HEK293 (cell line): ENCODE measurements at regions not wholly inside any gene's neighbourhood (a gene's known extent, or its start where the extent isn't known, plus 50 kb on each side); places are given as distances from the start of the nearest gene placed in this dataset.

Experiments
- CTCF ChIA-PET: fragments of 350-600 bp; formaldehyde crosslinking; extraction: SDS; loops from one replicate; lab custom pipeline; 2021; ENCODE audit warnings: antibody characterized with exemption; lab: Yijun Ruan, JAX
- POLR2A ChIA-PET: fragments of 300-600 bp; formaldehyde crosslinking; extraction: SDS; loops from one replicate; lab custom pipeline; 2020; ENCODE audit warnings: antibody characterized with exemption, inconsistent platforms; lab: Yijun Ruan, JAX
- H3K27ac ChIP-seq: fragments of 200-500 bp; sonication (Bioruptor generic); 2 replicates; pipeline ENCODE4 v1.5.1; 2014; ENCODE audit warnings: low read depth, low read length, control low read depth, inconsistent platforms; ENCODE audit errors: extremely low read depth
- H3K36me3 ChIP-seq, 2 experiments: fragments of 200-500 bp in 1 of 2; sonication (Bioruptor generic) in 1 of 2; 1 replicate in 1 of 2; 2 replicates in 1 of 2; pipeline ENCODE4 v1.5.1; 2014 to 2017; ENCODE audit warnings: inconsistent platforms in 2 of 2, low read length in 2 of 2; ENCODE audit not compliant: control insufficient read depth in 2 of 2, insufficient read depth in 1 of 2
- H3K4me1 ChIP-seq: fragments of 200-500 bp; sonication (Bioruptor generic); 2 replicates; pipeline ENCODE4 v1.5.1; 2014; ENCODE audit warnings: mild to moderate bottlenecking, low read length, inconsistent platforms; ENCODE audit not compliant: control insufficient read depth, insufficient read depth
- H3K4me3 ChIP-seq: 2 replicates; pipeline ENCODE4 v1.5.1; 2011; ENCODE audit warnings: low read depth, mild to moderate bottlenecking, control low read depth, low read length, moderate library complexity
- H3K9me3 ChIP-seq: fragments of 200-500 bp; sonication (Bioruptor generic); 2 replicates; pipeline ENCODE4 v1.5.1; 2014; ENCODE audit warnings: low read depth, low read length, inconsistent platforms; ENCODE audit not compliant: control insufficient read depth, insufficient read depth
- KLF8 ChIP-seq: fragments of 450-650 bp; formaldehyde crosslinking; IDR thresholded peaks from 2 replicates; pipeline ENCODE4 v1.5.1; 2016; ENCODE audit warnings: missing biosample characterization, missing genetic modification characterization
- WT1 ChIP-seq: fragments of 450-650 bp; formaldehyde crosslinking; IDR thresholded peaks from 2 replicates; pipeline ENCODE4 v1.5.1; 2016; ENCODE audit warnings: missing biosample characterization, missing genetic modification characterization
- ZBTB48 ChIP-seq: fragments of 450-650 bp; formaldehyde crosslinking; IDR thresholded peaks from 2 replicates; pipeline ENCODE4 v1.5.1; 2016; ENCODE audit warnings: missing biosample characterization, missing genetic modification characterization
- ZNF16 ChIP-seq: fragments of 450-650 bp; formaldehyde crosslinking; IDR thresholded peaks from 2 replicates; pipeline ENCODE4 v1.5.1; 2016; ENCODE audit warnings: low read depth, missing biosample characterization, missing genetic modification characterization
- ZNF394 ChIP-seq: fragments of 450-650 bp; formaldehyde crosslinking; IDR thresholded peaks from 2 replicates; pipeline ENCODE4 v1.5.1; 2016; ENCODE audit warnings: missing biosample characterization, missing genetic modification characterization, mild to moderate bottlenecking, moderate library complexity, borderline replicate concordance
- ZNF433 ChIP-seq: fragments of 450-650 bp; formaldehyde crosslinking; IDR thresholded peaks from 2 replicates; pipeline ENCODE4 v1.5.1; 2016; ENCODE audit warnings: missing biosample characterization, missing genetic modification characterization, low read depth
- ZNF623 ChIP-seq: fragments of 450-650 bp; formaldehyde crosslinking; IDR thresholded peaks from 2 replicates; pipeline ENCODE4 v1.5.1; 2016; ENCODE audit warnings: missing biosample characterization, missing genetic modification characterization
- ZNF791 ChIP-seq: fragments of 450-650 bp; formaldehyde crosslinking; IDR thresholded peaks from 2 replicates; pipeline ENCODE4 v1.5.1; 2016; ENCODE audit warnings: missing biosample characterization, missing genetic modification characterization
- TF ChIP-seq, protein P1 (sequence below): fragments of 450-650 bp; formaldehyde crosslinking; conservative IDR thresholded peaks from 2 replicates; pipeline ENCODE4 v1.5.1; 2016; ENCODE audit warnings: low read depth, missing biosample characterization, missing genetic modification characterization
- TF ChIP-seq, protein P2 (sequence below): fragments of 450-650 bp; formaldehyde crosslinking; IDR thresholded peaks from 2 replicates; pipeline ENCODE4 v1.5.1; 2016; ENCODE audit warnings: missing biosample characterization, missing genetic modification characterization
- TF ChIP-seq, protein P3 (sequence below): fragments of 450-650 bp; formaldehyde crosslinking; IDR thresholded peaks from 2 replicates; pipeline ENCODE4 v1.5.1; 2017; ENCODE audit warnings: missing biosample characterization, mild to moderate bottlenecking, missing genetic modification characterization, moderate library complexity
- TF ChIP-seq, protein P4 (sequence below): fragments of 450-650 bp; formaldehyde crosslinking; IDR thresholded peaks from 2 replicates; pipeline ENCODE4 v1.5.1; 2016; ENCODE audit warnings: missing biosample characterization, missing genetic modification characterization
- TF ChIP-seq, protein P5 (sequence below): fragments of 450-650 bp; formaldehyde crosslinking; IDR thresholded peaks from 2 replicates; pipeline ENCODE4 v1.5.1; 2016; ENCODE audit warnings: missing biosample characterization, missing genetic modification characterization
- TF ChIP-seq, protein P6 (sequence below): fragments of 450-650 bp; formaldehyde crosslinking; IDR thresholded peaks from 2 replicates; pipeline ENCODE4 v1.5.1; 2016; ENCODE audit warnings: missing biosample characterization, missing genetic modification characterization, borderline replicate concordance
- TF ChIP-seq, protein P7 (sequence below): fragments of 450-650 bp; formaldehyde crosslinking; IDR thresholded peaks from 2 replicates; pipeline ENCODE4 v1.5.1; 2017; ENCODE audit warnings: missing biosample characterization, missing genetic modification characterization
- TF ChIP-seq, protein P8 (sequence below): fragments of 450-650 bp; formaldehyde crosslinking; conservative IDR thresholded peaks from 2 replicates; pipeline ENCODE4 v1.5.1; 2016; ENCODE audit warnings: low read depth, missing biosample characterization, missing genetic modification characterization
- TF ChIP-seq, protein P9 (sequence below): fragments of 450-650 bp; formaldehyde crosslinking; IDR thresholded peaks from 2 replicates; pipeline ENCODE4 v1.5.1; 2017; ENCODE audit warnings: missing biosample characterization, missing genetic modification characterization

DNA sequence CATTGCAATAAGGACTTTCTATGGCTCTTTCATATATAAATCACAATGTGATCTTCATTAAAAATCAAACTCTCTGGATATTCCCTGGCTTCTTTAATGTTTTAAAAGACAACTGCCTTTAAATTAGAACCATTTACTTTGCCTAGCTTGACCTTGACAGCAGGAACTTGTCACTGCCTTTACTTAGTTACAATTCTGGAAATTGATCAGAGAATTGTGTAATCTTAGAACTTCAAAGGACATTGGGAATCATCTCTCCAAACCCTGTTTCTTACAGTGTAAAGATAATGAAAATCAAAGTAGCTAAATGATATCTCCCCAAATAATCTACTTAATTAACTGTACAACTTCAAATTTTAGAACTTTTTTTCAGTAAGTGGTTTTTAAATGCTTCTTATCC, 517.6 kb upstream of the CCDC179 start:
- Histone ChIP-seq H3K27ac (no peak overlapping the region), H3K4me1 (no peaks in the 10 kb centered on the region), H3K36me3 (no peaks in the 10 kb centered on the region), H3K4me3 (no peak overlapping the region), H3K9me3 (no peaks in the 10 kb centered on the region)
- POLR2A ChIA-PET, result no interaction called here
- CTCF ChIA-PET, result no interaction called here
- TF ChIP-seq, protein P1, sequence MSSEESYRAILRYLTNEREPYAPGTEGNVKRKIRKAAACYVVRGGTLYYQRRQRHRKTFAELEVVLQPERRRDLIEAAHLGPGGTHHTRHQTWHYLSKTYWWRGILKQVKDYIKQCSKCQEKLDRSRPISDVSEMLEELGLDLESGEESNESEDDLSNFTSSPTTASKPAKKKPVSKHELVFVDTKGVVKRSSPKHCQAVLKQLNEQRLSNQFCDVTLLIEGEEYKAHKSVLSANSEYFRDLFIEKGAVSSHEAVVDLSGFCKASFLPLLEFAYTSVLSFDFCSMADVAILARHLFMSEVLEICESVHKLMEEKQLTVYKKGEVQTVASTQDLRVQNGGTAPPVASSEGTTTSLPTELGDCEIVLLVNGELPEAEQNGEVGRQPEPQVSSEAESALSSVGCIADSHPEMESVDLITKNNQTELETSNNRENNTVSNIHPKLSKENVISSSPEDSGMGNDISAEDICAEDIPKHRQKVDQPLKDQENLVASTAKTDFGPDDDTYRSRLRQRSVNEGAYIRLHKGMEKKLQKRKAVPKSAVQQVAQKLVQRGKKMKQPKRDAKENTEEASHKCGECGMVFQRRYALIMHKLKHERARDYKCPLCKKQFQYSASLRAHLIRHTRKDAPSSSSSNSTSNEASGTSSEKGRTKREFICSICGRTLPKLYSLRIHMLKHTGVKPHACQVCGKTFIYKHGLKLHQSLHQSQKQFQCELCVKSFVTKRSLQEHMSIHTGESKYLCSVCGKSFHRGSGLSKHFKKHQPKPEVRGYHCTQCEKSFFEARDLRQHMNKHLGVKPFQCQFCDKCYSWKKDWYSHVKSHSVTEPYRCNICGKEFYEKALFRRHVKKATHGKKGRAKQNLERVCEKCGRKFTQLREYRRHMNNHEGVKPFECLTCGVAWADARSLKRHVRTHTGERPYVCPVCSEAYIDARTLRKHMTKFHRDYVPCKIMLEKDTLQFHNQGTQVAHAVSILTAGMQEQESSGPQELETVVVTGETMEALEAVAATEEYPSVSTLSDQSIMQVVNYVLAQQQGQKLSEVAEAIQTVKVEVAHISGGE (tag by site-specific recombination), result no peak
- TF ChIP-seq ZNF16 (tag by site-specific recombination) (no peak), WT1 (tag by site-specific recombination) (no peak), ZBTB48 (tag by site-specific recombination) (no peak), ZNF394 (tag by site-specific recombination) (no peak), ZNF791 (no peak), ZNF623 (tag by site-specific recombination) (no peak), ZNF433 (tag by site-specific recombination) (no peak), KLF8 (tag by site-specific recombination) (no peak)
- TF ChIP-seq, protein P2, sequence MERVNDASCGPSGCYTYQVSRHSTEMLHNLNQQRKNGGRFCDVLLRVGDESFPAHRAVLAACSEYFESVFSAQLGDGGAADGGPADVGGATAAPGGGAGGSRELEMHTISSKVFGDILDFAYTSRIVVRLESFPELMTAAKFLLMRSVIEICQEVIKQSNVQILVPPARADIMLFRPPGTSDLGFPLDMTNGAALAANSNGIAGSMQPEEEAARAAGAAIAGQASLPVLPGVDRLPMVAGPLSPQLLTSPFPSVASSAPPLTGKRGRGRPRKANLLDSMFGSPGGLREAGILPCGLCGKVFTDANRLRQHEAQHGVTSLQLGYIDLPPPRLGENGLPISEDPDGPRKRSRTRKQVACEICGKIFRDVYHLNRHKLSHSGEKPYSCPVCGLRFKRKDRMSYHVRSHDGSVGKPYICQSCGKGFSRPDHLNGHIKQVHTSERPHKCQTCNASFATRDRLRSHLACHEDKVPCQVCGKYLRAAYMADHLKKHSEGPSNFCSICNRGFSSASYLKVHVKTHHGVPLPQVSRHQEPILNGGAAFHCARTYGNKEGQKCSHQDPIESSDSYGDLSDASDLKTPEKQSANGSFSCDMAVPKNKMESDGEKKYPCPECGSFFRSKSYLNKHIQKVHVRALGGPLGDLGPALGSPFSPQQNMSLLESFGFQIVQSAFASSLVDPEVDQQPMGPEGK, result no peak
- TF ChIP-seq, protein P3, sequence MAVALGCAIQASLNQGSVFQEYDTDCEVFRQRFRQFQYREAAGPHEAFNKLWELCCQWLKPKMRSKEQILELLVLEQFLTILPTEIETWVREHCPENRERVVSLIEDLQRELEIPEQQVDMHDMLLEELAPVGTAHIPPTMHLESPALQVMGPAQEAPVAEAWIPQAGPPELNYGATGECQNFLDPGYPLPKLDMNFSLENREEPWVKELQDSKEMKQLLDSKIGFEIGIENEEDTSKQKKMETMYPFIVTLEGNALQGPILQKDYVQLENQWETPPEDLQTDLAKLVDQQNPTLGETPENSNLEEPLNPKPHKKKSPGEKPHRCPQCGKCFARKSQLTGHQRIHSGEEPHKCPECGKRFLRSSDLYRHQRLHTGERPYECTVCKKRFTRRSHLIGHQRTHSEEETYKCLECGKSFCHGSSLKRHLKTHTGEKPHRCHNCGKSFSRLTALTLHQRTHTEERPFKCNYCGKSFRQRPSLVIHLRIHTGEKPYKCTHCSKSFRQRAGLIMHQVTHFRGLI (tag by site-specific recombination), result no peak
- TF ChIP-seq, protein P4, sequence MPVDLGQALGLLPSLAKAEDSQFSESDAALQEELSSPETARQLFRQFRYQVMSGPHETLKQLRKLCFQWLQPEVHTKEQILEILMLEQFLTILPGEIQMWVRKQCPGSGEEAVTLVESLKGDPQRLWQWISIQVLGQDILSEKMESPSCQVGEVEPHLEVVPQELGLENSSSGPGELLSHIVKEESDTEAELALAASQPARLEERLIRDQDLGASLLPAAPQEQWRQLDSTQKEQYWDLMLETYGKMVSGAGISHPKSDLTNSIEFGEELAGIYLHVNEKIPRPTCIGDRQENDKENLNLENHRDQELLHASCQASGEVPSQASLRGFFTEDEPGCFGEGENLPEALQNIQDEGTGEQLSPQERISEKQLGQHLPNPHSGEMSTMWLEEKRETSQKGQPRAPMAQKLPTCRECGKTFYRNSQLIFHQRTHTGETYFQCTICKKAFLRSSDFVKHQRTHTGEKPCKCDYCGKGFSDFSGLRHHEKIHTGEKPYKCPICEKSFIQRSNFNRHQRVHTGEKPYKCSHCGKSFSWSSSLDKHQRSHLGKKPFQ (tag by site-specific recombination), result no peak
- TF ChIP-seq, protein P5, sequence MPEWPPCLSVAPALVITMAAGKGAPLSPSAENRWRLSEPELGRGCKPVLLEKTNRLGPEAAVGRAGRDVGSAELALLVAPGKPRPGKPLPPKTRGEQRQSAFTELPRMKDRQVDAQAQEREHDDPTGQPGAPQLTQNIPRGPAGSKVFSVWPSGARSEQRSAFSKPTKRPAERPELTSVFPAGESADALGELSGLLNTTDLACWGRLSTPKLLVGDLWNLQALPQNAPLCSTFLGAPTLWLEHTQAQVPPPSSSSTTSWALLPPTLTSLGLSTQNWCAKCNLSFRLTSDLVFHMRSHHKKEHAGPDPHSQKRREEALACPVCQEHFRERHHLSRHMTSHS (tag by site-specific recombination), result no peak
- TF ChIP-seq, protein P6, sequence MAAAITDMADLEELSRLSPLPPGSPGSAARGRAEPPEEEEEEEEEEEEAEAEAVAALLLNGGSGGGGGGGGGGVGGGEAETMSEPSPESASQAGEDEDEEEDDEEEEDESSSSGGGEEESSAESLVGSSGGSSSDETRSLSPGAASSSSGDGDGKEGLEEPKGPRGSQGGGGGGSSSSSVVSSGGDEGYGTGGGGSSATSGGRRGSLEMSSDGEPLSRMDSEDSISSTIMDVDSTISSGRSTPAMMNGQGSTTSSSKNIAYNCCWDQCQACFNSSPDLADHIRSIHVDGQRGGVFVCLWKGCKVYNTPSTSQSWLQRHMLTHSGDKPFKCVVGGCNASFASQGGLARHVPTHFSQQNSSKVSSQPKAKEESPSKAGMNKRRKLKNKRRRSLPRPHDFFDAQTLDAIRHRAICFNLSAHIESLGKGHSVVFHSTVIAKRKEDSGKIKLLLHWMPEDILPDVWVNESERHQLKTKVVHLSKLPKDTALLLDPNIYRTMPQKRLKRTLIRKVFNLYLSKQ (tag by site-specific recombination), result no peak
- TF ChIP-seq, protein P7, sequence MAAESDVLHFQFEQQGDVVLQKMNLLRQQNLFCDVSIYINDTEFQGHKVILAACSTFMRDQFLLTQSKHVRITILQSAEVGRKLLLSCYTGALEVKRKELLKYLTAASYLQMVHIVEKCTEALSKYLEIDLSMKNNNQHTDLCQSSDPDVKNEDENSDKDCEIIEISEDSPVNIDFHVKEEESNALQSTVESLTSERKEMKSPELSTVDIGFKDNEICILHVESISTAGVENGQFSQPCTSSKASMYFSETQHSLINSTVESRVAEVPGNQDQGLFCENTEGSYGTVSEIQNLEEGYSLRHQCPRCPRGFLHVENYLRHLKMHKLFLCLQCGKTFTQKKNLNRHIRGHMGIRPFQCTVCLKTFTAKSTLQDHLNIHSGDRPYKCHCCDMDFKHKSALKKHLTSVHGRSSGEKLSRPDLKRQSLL, result no peak
- TF ChIP-seq, protein P8, sequence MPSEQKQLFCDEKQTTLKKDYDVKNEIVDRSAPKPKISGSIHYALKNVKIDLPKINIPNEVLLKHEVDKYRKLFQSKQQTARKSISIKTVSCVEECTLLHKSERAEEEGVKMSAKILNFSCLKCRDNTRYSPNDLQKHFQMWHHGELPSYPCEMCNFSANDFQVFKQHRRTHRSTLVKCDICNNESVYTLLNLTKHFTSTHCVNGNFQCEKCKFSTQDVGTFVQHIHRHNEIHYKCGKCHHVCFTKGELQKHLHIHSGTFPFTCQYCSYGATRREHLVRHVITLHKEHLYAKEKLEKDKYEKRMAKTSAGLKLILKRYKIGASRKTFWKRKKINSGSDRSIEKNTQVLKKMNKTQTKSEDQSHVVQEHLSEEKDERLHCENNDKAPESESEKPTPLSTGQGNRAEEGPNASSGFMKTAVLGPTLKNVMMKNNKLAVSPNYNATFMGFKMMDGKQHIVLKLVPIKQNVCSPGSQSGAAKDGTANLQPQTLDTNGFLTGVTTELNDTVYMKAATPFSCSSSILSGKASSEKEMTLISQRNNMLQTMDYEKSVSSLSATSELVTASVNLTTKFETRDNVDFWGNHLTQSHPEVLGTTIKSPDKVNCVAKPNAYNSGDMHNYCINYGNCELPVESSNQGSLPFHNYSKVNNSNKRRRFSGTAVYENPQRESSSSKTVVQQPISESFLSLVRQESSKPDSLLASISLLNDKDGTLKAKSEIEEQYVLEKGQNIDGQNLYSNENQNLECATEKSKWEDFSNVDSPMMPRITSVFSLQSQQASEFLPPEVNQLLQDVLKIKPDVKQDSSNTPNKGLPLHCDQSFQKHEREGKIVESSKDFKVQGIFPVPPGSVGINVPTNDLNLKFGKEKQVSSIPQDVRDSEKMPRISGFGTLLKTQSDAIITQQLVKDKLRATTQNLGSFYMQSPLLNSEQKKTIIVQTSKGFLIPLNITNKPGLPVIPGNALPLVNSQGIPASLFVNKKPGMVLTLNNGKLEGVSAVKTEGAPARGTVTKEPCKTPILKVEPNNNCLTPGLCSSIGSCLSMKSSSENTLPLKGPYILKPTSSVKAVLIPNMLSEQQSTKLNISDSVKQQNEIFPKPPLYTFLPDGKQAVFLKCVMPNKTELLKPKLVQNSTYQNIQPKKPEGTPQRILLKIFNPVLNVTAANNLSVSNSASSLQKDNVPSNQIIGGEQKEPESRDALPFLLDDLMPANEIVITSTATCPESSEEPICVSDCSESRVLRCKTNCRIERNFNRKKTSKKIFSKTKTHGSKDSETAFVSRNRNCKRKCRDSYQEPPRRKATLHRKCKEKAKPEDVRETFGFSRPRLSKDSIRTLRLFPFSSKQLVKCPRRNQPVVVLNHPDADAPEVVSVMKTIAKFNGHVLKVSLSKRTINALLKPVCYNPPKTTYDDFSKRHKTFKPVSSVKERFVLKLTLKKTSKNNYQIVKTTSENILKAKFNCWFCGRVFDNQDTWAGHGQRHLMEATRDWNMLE (tag by site-specific recombination), result no peak
- TF ChIP-seq, protein P9, sequence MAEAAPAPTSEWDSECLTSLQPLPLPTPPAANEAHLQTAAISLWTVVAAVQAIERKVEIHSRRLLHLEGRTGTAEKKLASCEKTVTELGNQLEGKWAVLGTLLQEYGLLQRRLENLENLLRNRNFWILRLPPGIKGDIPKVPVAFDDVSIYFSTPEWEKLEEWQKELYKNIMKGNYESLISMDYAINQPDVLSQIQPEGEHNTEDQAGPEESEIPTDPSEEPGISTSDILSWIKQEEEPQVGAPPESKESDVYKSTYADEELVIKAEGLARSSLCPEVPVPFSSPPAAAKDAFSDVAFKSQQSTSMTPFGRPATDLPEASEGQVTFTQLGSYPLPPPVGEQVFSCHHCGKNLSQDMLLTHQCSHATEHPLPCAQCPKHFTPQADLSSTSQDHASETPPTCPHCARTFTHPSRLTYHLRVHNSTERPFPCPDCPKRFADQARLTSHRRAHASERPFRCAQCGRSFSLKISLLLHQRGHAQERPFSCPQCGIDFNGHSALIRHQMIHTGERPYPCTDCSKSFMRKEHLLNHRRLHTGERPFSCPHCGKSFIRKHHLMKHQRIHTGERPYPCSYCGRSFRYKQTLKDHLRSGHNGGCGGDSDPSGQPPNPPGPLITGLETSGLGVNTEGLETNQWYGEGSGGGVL (tag by site-specific recombination), result no peak
